A172 (cell line): ENCODE measurements at regions not wholly inside any gene's neighbourhood (a gene's known extent, or its start where the extent isn't known, plus 50 kb on each side); places are given as distances from the start of the nearest gene placed in this dataset.
"Not testable (repeated sequence)": the region's sequence is repeated elsewhere in the genome, so short reads cannot be mapped to it uniquely, and the experiment has no call there.

ENCODE experiments used
- DNase-seq: peaks from one replicate; pipeline ENCODE4 v3.0.0-alpha.2; 2015; ENCODE audit warnings: low spot score

GRCh38 chr6:115270953-115271352, 789.7 kb downstream of the FRK start:
- DNase-seq: no peak

DNA sequence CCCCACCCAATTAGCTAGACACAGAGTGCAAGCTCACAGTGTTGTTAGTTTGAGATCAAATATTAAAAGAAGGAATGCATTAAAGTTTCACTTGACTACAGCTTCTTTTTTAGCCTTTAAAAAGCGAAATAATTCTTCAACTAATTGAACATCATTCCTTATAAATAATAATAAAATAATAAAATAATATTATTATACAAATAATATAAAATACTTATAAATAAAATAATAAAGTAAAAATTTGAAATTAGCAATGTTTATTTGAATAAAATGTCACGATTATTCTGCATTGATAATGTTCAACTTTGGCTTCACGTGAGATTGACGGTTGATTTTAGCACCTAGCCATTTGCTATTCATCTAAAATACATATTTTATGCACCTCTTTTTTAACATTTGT, 819.3 kb downstream of the FRK start:
- DNase-seq: no peak

- DNase-seq: no peak
Measured at GRCh38 chr6:115221198-115221597, 839.5 kb downstream of the FRK start.

GRCh38 chr6:115220551-115221159, 840.0 kb downstream of the FRK start:
- no peak for DNase-seq

DNA sequence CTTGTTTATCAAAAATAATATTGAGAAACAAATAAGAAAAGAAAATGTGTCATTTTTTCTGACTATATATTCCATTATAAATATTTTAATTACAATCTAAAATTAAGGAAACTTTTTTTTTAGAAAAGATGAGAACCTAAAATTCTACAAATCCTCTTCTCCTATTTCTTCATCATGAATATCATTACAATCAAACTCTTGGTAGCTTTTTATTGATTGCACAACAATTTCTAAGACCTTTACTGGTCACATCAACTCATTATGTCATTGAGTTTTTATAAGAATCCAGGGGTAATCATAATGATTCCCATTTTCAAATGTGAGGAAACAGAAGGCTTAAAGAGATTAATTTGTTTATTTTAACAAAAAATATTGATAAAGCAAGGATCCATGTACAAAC, 841.0 kb downstream of the FRK start:
- no peak for DNase-seq

GRCh38 chr6:115216835-115217234, 843.9 kb downstream of the FRK start:
- no peak for DNase-seq

GRCh38 chr6:115214283-115214682, 846.4 kb downstream of the FRK start:
- no peak for DNase-seq

DNA sequence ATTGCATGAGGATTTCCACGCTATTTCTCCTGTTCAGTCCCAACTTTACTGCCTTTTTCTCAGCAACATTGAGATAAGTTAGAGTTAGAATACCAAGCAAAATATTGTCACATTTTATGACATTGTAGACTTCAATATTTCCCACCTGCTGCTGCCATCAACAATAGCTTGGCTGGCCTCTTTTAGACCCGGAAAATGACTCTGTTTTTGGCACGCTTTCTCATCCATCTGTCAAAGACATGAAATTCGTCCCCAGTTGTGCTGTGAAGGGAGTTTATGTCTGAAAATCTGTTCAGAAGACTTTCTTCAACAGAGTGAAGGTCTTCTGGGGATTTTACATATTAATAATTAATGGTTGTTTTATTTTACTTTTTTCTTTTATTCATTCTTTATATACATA, 857.3 kb downstream of the FRK start:
- DNase-seq: no peak

DNA sequence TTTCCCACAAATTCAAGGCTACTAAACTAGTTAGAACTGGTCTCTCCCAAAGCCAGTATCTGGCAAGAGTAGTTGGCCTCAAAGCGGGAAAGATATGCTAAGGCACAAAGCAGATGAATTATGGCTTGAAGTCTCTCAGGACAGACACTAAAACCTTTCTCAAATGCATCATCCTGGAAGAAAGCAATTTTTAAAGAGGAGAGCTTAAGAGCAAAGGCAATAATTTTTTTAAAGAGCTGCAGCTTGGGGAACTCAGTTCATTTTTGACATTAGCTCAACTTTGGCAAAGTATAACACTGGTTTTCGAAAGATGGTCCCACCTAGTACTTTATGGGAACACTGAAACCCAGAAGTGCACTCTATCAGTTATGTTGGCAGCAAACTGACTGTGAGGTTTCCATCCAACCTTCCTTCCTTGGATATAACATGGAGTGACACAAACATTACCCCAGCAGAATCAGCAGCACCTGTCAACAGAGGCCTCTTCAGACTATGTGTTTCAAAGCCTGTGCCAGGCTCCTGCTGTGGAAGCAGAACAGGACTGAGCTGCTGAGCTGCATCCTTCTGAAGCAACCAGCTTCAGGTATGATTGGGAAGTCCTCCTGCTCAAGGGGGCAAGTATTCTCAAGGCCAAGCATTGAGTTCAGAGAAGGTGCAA, 852.3 kb upstream of the HS3ST5 start:
- DNase-seq: no peak

DNA sequence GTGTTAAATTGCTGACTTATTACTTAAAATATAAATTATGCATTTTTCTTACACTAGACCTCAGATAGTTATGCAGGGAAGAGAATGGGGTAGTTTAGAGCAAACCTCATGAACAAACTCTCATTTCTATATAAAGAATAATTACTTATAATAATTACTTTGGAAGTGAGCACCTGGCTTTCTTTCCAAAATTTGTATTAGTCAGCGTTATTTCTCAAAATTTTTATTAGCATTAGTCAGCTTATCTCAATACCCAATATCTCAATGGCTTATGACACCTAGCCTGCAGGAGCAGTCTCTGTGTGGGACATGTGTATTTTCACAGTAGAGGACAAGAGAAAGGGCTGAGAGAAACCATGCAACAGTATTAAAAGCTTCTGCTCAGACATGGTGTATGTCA, 849.2 kb upstream of the HS3ST5 start:
- DNase-seq: no peak

DNA sequence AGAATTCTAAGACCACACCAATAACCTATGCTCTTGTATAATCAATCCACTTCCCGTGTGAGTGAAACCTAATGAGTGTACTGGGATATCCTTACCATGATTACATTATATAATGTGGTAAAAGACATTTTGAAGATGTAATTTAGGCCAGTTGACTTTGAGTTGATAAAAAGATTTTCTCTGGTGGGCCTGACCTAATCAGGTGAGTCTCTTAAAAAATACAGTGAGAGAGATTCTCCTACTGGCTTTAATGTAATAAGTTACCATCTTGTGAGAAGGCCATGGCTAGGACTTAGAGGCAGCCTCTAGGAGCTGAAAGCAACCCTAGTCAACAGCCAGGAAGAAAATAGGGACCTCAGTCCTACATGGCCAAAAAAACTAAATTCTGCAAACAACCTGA, 847.7 kb upstream of the HS3ST5 start:
- DNase-seq: no peak

- DNase-seq: not testable (repeated sequence)
Measured at GRCh38 chr6:115175456-115175855, 832.6 kb upstream of the HS3ST5 start.

GRCh38 chr6:115165912-115166311, 823.1 kb upstream of the HS3ST5 start:
- DNase-seq: not testable (repeated sequence)

DNA sequence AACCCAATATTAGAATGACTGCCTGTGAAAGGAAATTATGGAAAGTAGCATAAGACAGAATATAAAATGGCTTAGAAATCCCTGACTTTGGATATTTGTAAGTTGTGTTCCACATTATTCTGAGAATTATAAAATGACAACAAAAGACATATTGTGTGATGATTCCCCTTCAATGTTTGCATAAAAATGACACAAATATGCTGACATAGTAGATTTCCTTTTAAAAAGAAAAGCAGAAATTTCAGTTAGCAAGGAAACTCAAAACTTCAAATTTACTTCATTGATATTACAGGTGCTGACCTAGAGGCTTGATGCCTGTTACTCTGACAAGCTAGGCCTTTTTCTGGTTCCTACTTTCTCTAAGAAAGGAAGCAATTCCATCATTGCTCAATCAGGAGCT, 816.9 kb upstream of the HS3ST5 start:
- no peak for DNase-seq

- DNase-seq: no peak
Measured at GRCh38 chr6:115137910-115138309, 795.1 kb upstream of the HS3ST5 start.

GRCh38 chr6:115133790-115134189, 791.0 kb upstream of the HS3ST5 start:
- DNase-seq: no peak

DNA sequence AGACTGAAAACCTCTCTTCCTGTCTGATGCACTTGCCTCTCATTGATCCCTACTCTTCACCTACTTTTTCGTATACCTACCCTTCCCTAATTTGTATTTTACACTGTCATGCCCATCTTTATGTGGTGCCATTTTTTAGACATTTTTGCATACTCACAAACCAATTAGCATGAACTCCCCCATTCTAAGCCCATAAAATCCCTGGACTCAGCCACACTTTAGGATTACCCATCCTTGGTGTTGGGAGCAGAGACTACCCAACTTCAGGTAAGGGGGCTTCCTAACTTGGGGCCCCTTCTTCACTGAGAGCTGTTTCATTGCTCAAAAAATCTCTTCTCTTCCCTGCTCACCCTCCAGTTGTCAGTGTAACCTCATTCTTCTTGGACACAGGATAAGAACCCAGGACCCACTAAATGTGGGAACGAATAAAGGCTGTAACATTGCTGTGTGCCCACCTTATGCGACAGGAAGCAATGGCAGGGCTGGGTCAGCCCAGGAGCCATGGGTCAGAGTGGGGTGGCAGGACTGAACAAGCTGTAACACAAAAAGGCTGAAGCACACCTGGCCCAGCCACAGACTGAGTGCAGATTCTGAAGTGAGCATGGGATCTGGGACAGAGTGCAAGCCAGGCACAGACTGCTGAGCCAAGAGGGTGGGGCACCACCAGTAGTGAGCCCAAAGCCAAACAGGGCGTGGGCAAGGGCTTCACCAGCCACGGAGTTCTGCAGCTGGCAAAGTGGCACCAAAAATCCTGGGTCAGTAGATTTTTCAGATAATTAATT, 789.1 kb upstream of the HS3ST5 start:
- DNase-seq: no peak

- not testable (repeated sequence) for DNase-seq
Measured at GRCh38 chr6:115121513-115121912, 778.7 kb upstream of the HS3ST5 start.

DNA sequence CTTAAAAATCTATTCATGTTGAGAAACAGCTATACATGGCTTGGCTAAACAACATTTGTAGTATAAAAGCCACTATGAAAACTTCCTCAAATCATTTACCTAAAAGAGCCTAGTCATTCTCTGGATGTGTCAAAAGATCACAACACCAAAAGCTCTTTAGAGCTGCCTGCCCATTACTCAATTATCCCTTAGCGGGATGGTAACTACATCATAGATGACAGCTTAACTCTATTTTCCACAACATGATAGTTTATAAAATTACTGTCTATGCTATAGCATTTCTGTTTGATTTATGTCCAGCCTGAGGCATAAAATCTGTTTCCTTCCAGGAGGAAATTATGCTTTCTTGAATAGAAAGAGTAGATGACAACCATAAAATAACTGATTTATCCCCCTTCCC, 777.6 kb upstream of the HS3ST5 start:
- DNase-seq: no peak

DNA sequence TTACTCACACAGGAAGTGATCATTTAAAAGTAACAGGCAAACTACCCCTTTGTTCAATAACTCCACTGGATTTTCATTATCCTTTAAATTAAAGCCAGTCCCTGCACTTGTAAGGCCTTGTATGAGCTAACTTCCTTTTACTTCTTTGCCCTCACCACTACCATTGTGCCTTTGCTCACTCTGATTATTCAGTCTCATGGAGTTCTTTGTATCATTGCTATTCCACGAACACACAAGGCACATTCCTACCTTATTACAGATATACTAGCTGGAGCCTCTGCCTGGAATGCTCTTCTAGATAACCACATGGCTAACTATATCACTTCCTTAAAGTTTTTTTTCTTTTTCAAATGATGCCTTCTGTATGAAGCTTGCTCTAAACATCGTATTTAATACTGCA, 748.6 kb upstream of the HS3ST5 start:
- DNase-seq: no peak

DNA sequence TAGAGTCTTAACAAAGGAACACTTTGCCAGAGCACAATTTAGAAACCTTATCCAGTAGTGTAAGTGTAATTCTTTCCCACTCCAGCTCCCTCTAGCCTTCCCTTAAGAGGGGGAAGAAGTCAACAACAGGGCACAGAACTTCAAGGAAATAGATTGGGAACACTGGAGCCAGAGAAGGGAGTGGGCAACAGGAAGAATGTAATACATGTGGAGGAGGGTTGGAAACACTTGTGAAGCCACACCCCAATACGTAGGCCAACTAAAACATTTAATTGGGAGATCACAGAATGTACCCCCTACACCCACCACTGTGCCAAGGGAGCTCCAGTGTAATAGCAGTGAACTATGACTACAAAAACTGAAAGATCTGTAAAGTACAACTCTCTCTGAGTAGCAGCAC, 735.7 kb upstream of the HS3ST5 start:
- DNase-seq: no peak

- DNase-seq: no peak
Measured at GRCh38 chr6:115071962-115072361, 729.1 kb upstream of the HS3ST5 start.
